Peyer's patch (tissue), 4 donors: ENCODE measurements at regions not wholly inside any gene's neighbourhood (a gene's known extent, or its start where the extent isn't known, plus 50 kb on each side); places are given as distances from the start of the nearest gene placed in this dataset.

Source experiments
- DNase-seq, 3 donors: peaks; one replicate each; pipeline ENCODE4 v3.0.0-alpha.2; 2017 to 2019
- H3K27ac ChIP-seq, 4 donors: fragments of 200-600 bp; sonication (generic); one replicate each; pipeline ENCODE4 v1.5.1; 2016 to 2019
- H3K27me3 ChIP-seq, 2 donors: fragments of 200-600 bp; sonication (generic); one replicate each; pipeline ENCODE4 v1.5.1; 2019
- H3K36me3 ChIP-seq, 3 donors: fragments of 200-600 bp; sonication (generic); one replicate each; pipeline ENCODE4 v1.5.1; 2016 to 2019
- H3K4me1 ChIP-seq, 4 donors: fragments of 200-600 bp; sonication (generic); one replicate each; pipeline ENCODE4 v1.5.1; 2016 to 2019
- H3K4me3 ChIP-seq, 4 donors: fragments of 200-600 bp; sonication (generic); 1 replicate in 3 of 4; 2 replicates in 1 of 4; pipeline ENCODE4 v1.5.1; 2016 to 2019; ENCODE audit warnings: mild to moderate bottlenecking in 1 of 4
- H3K9me3 ChIP-seq, 4 donors: fragments of 200-600 bp; sonication (generic); one replicate each; pipeline ENCODE4 v1.5.1; 2016 to 2019; ENCODE audit warnings: mild to moderate bottlenecking in 1 of 4
- CTCF ChIP-seq, 6 experiments: fragments of 450-650 bp in 4 of 6; fragments of 200-600 bp in 2 of 6; sonication (generic) in 1 of 6; IDR thresholded peaks; one replicate each; pipeline ENCODE4 v1.5.1; 2017 to 2019; ENCODE audit warnings: antibody characterized with exemption in 6 of 6, mild to moderate bottlenecking in 3 of 6, moderate library complexity in 1 of 6
- POLR2A ChIP-seq, 2 donors: fragments of 450-650 bp; IDR thresholded peaks; one replicate each; pipeline ENCODE4 v1.5.1; 2017; ENCODE audit warnings: antibody characterized with exemption in 2 of 2, mild to moderate bottlenecking in 2 of 2, moderate library complexity in 2 of 2

- Histone ChIP-seq H3K9me3 (no peaks in the 10 kb centered on the region), H3K4me1 (no peaks in the 10 kb centered on the region), H3K27ac (no peak overlapping the region), H3K27me3 (no peaks in the 10 kb centered on the region), H3K36me3 (no peaks in the 10 kb centered on the region), H3K4me3 (no peak overlapping the region)
- no peak for DNase-seq
- no peak for TF ChIP-seq POLR2A (IDR thresholded peaks at IDR 0.05)
- TF ChIP-seq CTCF (IDR thresholded peaks at IDR 0.05), result no peak
These were observed 92.4 kb upstream of the ZNF800 start for GRCh38 chr7:127484954-127485353.

GRCh38 chr7:127478461-127478860 lies 86.0 kb upstream of the ZNF800 start:
- Histone ChIP-seq H3K27me3 (no peaks in the 10 kb centered on the region), H3K36me3 (no peaks in the 10 kb centered on the region), H3K4me3 (no peak overlapping the region), H3K27ac (no peak overlapping the region), H3K9me3 (no peaks in the 10 kb centered on the region), H3K4me1 (no peaks in the 10 kb centered on the region)
- DNase-seq, result no peak
- TF ChIP-seq CTCF (IDR thresholded peaks at IDR 0.05) (no peak), POLR2A (IDR thresholded peaks at IDR 0.05) (no peak)

- H3K4me3 ChIP-seq, result no peak overlapping the region
- no peak for TF ChIP-seq POLR2A (IDR thresholded peaks at IDR 0.05)
- no peak for TF ChIP-seq CTCF (IDR thresholded peaks at IDR 0.05)
- H3K9me3 ChIP-seq, result no peaks in the 10 kb centered on the region
- no peak overlapping the region for H3K27ac ChIP-seq
- H3K4me1 ChIP-seq, result no peaks in the 10 kb centered on the region
- H3K27me3 ChIP-seq, result no peaks in the 10 kb centered on the region
- DNase-seq, result no peak
- no peaks in the 10 kb centered on the region for H3K36me3 ChIP-seq
These were observed 85.5 kb upstream of the ZNF800 start for GRCh38 chr7:127478024-127478355.

- H3K36me3 ChIP-seq, result no peaks in the 10 kb centered on the region
- no peaks in the 10 kb centered on the region for H3K4me1 ChIP-seq
- no peak overlapping the region for H3K4me3 ChIP-seq
- no peaks in the 10 kb centered on the region for H3K9me3 ChIP-seq
- DNase-seq, result no peak
- H3K27ac ChIP-seq, result no peak overlapping the region
- no peaks in the 10 kb centered on the region for H3K27me3 ChIP-seq
- TF ChIP-seq POLR2A (IDR thresholded peaks at IDR 0.05) (no peak), CTCF (IDR thresholded peaks at IDR 0.05) (no peak)
These were observed 85.0 kb upstream of the ZNF800 start for GRCh38 chr7:127477295-127478023.

GRCh38 chr7:127476618-127477017 lies 84.1 kb upstream of the ZNF800 start:
- H3K36me3 ChIP-seq, result no peaks in the 10 kb centered on the region
- H3K27me3 ChIP-seq, result no peaks in the 10 kb centered on the region
- no peaks in the 10 kb centered on the region for H3K4me1 ChIP-seq
- no peak for DNase-seq
- no peak overlapping the region for H3K27ac ChIP-seq
- no peak overlapping the region for H3K4me3 ChIP-seq
- no peaks in the 10 kb centered on the region for H3K9me3 ChIP-seq
- TF ChIP-seq POLR2A (IDR thresholded peaks at IDR 0.05) (no peak), CTCF (IDR thresholded peaks at IDR 0.05) (no peak)

- TF ChIP-seq CTCF (IDR thresholded peaks at IDR 0.05) (no peak), POLR2A (IDR thresholded peaks at IDR 0.05) (no peak)
- no peaks in the 10 kb centered on the region for H3K27me3 ChIP-seq
- H3K4me1 ChIP-seq, result no peaks in the 10 kb centered on the region
- no peak for DNase-seq
- H3K27ac ChIP-seq, result no peak overlapping the region
- no peaks in the 10 kb centered on the region for H3K36me3 ChIP-seq
- no peaks in the 10 kb centered on the region for H3K9me3 ChIP-seq
- no peak overlapping the region for H3K4me3 ChIP-seq
These were observed 81.9 kb upstream of the ZNF800 start for GRCh38 chr7:127474457-127474856.
